Panc1 (cell line): ENCODE measurements at regions not wholly inside any gene's neighbourhood (a gene's known extent, or its start where the extent isn't known, plus 50 kb on each side); places are given as distances from the start of the nearest gene placed in this dataset.

Experiments used
- CTCF ChIP-seq: fragments of 450-650 bp; IDR thresholded peaks from 2 replicates; pipeline ENCODE4 v1.5.1; 2017; ENCODE audit warnings: mild to moderate bottlenecking
- POLR2AphosphoS5 ChIP-seq: IDR thresholded peaks from 2 replicates; pipeline ENCODE4 v1.6.1; 2012; ENCODE audit warnings: mild to moderate bottlenecking, low read depth, low read length, moderate library complexity

- TF ChIP-seq CTCF (no peak), POLR2AphosphoS5 (no peak)
Measured at GRCh38 chr6:49072146-49072545, 390.9 kb downstream of the MMUT start.
